GM21576 (cell line): ENCODE measurements at regions not wholly inside any gene's neighbourhood (a gene's known extent, or its start where the extent isn't known, plus 50 kb on each side); places are given as distances from the start of the nearest gene placed in this dataset.

Source experiments
- ATAC-seq: cut with Tn5 transposase; IDR thresholded peaks from one replicate; pipeline ENCODE4 v1.9.1; 2021; ENCODE audit warnings: mild to moderate bottlenecking, moderate library complexity; ENCODE audit not compliant: unreplicated experiment

DNA sequence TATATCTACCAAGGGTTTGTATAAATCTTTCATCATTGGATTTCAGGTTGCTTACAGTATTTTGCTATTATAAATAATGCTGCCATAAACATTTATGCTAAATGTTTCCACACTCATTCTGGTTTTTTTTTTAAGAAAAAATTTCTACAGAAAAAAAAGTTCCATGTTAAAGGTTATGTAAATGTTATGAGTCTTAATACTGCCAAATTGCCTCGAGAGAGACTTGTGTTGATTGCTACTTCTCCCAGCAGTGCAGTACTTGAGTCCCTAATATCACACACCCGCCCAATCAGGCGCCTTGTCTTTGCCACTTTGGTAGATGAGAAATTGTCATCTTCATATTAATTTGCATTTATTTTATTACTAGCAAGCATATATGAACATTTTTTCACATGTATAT, 96.7 kb upstream of the TMEM26 start:
- no peak for ATAC-seq

DNA sequence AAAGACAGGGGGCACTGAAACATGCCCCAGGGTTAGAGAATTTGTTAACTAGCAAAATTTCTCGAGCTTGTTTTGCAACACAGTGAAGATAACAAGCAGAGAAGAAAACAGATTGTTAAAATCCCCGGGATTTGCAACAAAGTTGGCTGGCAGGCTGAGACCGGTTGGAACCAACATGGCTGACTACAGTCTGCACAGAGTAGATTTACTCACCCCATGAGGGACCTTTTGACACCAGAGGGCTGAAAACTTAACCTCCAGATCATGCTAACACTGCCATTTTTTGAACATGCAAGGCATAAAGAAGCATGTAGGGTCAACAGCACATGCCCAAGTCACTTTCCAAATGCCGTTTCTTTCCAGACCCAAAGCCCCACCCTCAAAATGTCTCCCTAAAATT, 95.2 kb upstream of the TMEM26 start:
- no peak for ATAC-seq

GRCh38 chr10:61547297-61547696, 94.1 kb upstream of the TMEM26 start:
- no peak for ATAC-seq

DNA sequence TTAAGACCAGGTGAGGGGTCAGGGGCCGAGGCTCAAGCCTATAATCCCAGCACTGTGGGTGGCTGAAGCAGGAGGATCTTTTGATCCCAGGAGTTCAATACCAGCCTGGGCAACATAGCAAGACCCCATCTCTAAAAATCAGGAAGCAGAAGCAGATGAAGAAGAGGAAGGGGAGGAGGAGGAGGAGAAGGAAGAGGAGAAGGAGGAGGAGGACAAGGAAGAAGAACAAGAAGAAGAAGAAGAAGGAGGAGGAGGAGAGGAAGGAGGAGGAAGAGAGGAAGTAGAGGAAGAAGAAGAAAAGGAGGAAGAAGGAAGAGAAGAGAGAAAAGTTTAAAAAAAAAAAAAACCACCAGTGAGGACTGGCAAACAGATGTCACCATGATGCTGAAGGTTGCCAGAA, 92.0 kb upstream of the TMEM26 start:
- no peak for ATAC-seq

DNA sequence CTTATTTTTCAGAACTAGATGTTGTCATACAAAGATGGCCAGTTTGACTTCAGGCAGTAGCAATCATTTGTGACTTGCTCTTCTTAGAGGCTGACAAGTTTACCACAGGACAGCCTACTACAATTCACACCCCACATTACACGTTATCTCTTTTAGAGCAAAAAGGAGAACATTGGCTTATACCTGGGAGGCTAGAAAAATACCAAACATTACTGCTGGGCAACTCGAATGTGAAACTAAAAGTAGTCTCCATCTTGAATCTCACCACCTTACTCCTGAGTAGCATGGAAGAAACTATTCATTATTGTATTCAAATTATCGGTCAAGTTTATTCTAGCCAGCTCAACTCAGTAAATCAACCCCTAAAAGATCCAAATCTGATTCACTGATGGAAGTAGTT, 90.7 kb upstream of the TMEM26 start:
- no peak for ATAC-seq

- ATAC-seq = no peak
Measured at GRCh38 chr10:61542596-61542995, 89.4 kb upstream of the TMEM26 start.

GRCh38 chr10:61541960-61542359, 88.8 kb upstream of the TMEM26 start:
- ATAC-seq = no peak

DNA sequence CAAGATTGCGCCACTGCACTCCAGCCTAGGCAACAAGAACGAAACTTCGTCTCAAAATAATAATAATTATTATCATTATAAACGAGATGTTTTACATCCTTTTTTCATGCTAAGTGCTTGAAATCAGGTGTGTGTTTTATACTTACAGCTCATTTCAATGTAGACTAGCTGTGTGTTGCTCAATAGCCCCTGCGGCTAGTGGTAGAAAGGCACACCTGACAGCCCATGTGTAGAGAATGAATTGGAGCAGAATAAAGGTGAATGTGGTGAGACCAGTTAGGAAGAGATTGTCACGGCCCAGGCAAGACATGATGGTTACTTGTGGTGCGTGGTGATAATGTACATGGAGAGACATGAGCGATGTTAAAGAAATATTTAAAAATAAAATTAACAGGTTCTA, 86.7 kb upstream of the TMEM26 start:
- ATAC-seq = no peak

DNA sequence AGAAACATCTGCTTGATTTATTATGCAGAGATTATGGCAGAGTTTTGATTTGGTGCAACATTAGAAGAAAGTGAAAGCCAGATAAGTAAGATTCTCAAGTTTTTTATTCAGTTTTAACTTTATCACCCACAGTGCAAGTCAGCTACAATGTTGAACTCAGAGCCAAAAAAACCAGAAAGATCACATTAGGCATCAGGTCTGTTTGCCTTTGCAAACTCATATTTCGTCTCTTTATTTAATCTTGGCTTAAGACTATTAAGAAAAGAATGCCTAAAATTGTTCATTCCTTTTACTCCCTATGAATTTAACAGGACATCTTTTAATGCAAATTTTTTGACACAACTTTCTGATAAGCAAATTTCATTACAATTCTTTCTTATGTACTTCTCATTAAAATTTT, 76.0 kb upstream of the TMEM26 start:
- ATAC-seq = no peak

DNA sequence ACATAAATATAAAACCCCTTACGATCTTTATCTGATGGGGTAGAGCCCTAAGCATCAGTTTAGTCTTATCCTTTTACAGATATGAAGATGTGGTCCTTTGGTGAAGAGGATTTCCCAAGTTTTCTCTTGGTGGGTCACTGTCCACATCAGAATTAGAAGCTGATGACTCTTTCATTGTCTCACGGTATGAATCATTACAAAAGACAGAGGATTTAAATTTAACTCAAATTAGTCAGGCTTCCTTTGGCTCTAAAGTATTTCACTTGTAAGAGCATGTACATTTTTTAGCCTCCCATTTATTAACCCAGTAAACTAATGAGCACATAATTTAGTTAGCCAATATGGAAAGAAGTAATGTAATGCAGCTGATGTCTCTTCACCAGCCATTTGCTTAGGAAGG, 49.9 kb upstream of the TMEM26 start:
- no peak for ATAC-seq
